PC-3 (cell line): ENCODE measurements at regions not wholly inside any gene's neighbourhood (a gene's known extent, or its start where the extent isn't known, plus 50 kb on each side); places are given as distances from the start of the nearest gene placed in this dataset.

Experiments used
- EZH2 ChIP-seq: fragments of 300-600 bp; sonication (generic); IDR thresholded peaks from one replicate; pipeline ENCODE4 v1.6.1; 2017; ENCODE audit warnings: antibody characterized with exemption, mild to moderate bottlenecking, low read length; ENCODE audit not compliant: unreplicated experiment
- EZH2phosphoT487 ChIP-seq: fragments of 300-600 bp; sonication (generic); IDR thresholded peaks from 2 replicates; pipeline ENCODE4 v1.6.1; 2018; ENCODE audit warnings: mild to moderate bottlenecking, antibody characterized with exemption, low read length, borderline replicate concordance
- TF ChIP-seq, protein P1 (sequence below): fragments of 300-600 bp; sonication (generic); conservative IDR thresholded peaks from 2 replicates; pipeline ENCODE4 v1.5.1; 2017; ENCODE audit warnings: antibody characterized with exemption, low read depth, mild to moderate bottlenecking, low read length

DNA sequence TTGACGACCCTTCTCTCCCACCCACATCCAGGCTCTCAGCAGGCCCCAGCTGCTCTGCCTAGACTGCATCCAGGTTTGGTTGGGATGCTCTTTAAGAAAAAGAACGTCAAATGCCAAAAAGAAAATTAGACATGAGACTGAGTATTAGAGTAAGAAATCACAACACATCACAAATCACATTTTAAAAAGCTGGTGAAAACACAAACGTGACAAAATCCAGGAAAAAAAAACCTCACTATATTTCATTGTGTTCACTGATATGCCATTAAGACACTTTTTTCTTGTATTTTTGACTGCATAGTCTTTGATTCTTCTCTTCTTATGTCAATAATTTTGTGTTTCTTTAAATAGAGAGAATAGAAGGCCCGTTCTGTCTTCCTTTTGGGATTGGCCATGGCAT is 243.7 kb downstream of the TLE3 start:
- TF ChIP-seq, protein P1, sequence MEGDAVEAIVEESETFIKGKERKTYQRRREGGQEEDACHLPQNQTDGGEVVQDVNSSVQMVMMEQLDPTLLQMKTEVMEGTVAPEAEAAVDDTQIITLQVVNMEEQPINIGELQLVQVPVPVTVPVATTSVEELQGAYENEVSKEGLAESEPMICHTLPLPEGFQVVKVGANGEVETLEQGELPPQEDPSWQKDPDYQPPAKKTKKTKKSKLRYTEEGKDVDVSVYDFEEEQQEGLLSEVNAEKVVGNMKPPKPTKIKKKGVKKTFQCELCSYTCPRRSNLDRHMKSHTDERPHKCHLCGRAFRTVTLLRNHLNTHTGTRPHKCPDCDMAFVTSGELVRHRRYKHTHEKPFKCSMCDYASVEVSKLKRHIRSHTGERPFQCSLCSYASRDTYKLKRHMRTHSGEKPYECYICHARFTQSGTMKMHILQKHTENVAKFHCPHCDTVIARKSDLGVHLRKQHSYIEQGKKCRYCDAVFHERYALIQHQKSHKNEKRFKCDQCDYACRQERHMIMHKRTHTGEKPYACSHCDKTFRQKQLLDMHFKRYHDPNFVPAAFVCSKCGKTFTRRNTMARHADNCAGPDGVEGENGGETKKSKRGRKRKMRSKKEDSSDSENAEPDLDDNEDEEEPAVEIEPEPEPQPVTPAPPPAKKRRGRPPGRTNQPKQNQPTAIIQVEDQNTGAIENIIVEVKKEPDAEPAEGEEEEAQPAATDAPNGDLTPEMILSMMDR = no peak
- no peak for TF ChIP-seq EZH2phosphoT487
- no peak for TF ChIP-seq EZH2
